Activated CD8-positive, alpha-beta T cell treated with anti-CD3 and anti-CD28 coated beads for 36 hours (primary cell): ENCODE measurements at regions not wholly inside any gene's neighbourhood (a gene's known extent, or its start where the extent isn't known, plus 50 kb on each side); places are given as distances from the start of the nearest gene placed in this dataset.

ENCODE experiments used
- ATAC-seq: fragments of 200-7000 bp; cut with Tn5 transposase; one replicate; pipeline ENCODE4 v1.10.0; 2021; ENCODE audit warnings: mild to moderate bottlenecking, moderate library complexity
- CTCF ChIA-PET: fragments of 350-600 bp; sonication (Branson Sonifier 250); formaldehyde crosslinking; loops from one replicate; lab custom pipeline; 2021; ENCODE audit warnings: antibody characterized with exemption; lab: Charles Lee
- POLR2A ChIA-PET: fragments of 350-600 bp; sonication (Branson Sonifier 250); formaldehyde crosslinking; loops from one replicate; lab custom pipeline; 2021; ENCODE audit warnings: antibody characterized with exemption; lab: Charles Lee
- DNase-seq: peaks from one replicate; pipeline ENCODE4 v3.0.0-alpha.2; 2020
- H3K27ac Mint-ChIP-seq: one replicate; pipeline ENCODE4 v1.8.0; 2021; ENCODE audit warnings: mild to moderate bottlenecking, mixed read lengths
- H3K27me3 Mint-ChIP-seq: one replicate; pipeline ENCODE4 v1.8.0; 2021; ENCODE audit warnings: mixed read lengths
- H3K36me3 Mint-ChIP-seq: one replicate; pipeline ENCODE4 v1.8.0; 2021; ENCODE audit warnings: low read depth, mixed read lengths
- H3K4me1 Mint-ChIP-seq: one replicate; pipeline ENCODE4 v1.8.0; 2021; ENCODE audit warnings: low read depth, mixed read lengths
- H3K4me3 Mint-ChIP-seq: one replicate; pipeline ENCODE4 v1.8.0; 2021; ENCODE audit warnings: mild to moderate bottlenecking, moderate library complexity, mixed read lengths
- H3K9me3 Mint-ChIP-seq: one replicate; pipeline ENCODE4 v1.8.0; 2021; ENCODE audit warnings: mixed read lengths
- CTCF ChIP-seq: fragments of 200-600 bp; IDR thresholded peaks from one replicate; pipeline ENCODE4 v1.8.0; 2022; ENCODE audit warnings: antibody characterized with exemption, mild to moderate bottlenecking
- intact Hi-C: fragments of 100-400 bp; cut with micrococcal nuclease; formaldehyde crosslinking; loops from one replicate; pipeline ENCODE4 v1.10.0; 2022

GRCh38 chr1:243970077-243970476 is 81.0 kb upstream of the ZBTB18 start:
- H3K27ac Mint-ChIP-seq: no peak overlapping the region
- CTCF ChIA-PET: no interaction called here
- peaks cover 4% of the 10 kb centered on the region for H3K27me3 Mint-ChIP-seq
- ATAC-seq (no peak), DNase-seq (no peak)
- H3K9me3 Mint-ChIP-seq: no peaks in the 10 kb centered on the region
- no peak for TF ChIP-seq CTCF
- H3K4me1 Mint-ChIP-seq: no peaks in the 10 kb centered on the region
- no peak overlapping the region for H3K4me3 Mint-ChIP-seq
- intact Hi-C loops: no loop called here
- POLR2A ChIA-PET: no interaction called here
- H3K36me3 Mint-ChIP-seq: no peaks in the 10 kb centered on the region

DNA sequence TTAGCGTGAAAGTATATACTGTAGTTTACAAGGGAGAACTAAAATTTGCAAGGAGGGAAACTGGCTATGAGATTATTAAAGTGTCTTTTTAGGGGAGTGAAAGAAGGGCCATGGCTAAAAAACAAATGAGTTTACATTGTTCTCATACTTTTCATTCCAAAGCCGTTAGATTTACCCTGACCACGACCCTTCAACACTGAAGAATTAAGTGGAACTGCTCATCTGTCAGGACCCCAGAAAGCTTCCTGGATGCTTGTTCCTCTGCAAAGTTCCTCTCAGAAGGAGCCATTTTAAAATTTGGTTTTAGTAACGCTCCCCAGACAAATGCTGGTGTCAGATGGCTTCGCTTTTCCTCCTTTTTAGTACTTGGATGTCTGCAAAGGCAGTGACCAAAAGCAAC is 82.7 kb upstream of the ZBTB18 start:
- no peak for DNase-seq
- Mint-ChIP-seq H3K27ac (no peak overlapping the region), H3K4me1 (no peaks in the 10 kb centered on the region), H3K4me3 (no peak overlapping the region), H3K27me3 (peaks cover 1% of the 10 kb centered on the region), H3K36me3 (no peaks in the 10 kb centered on the region), H3K9me3 (no peaks in the 10 kb centered on the region)
- TF ChIP-seq CTCF: no peak
- POLR2A ChIA-PET: interaction anchor here (0.6 kb wide), 1 partner anchor 69 kb away, joined by 3 read pairs; no protein-coding TSS in a partner anchor
- intact Hi-C loops: no loop called here
- CTCF ChIA-PET: no interaction called here
- ATAC-seq: no peak

DNA sequence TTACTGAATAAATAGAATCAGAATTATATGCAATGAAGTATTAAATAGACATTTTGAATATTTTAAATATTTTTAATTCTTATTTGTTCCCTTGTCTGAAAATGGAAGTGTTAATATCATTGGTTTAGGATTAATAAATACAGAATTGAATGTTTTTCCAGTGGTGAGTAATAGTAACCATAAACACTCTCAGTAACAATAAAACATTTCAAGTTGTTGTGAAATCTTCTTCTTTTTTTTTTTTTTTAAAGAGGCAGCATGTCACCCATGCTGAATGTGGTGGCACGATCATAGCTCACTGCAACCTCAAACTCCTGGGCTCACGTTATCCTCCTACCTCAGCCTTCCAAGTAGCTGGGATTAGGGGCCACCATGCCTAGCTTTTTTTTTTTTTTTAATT is 86.2 kb upstream of the ZBTB18 start:
- intact Hi-C loops: no loop called here
- POLR2A ChIA-PET: no interaction called here
- ATAC-seq: no peak

DNA sequence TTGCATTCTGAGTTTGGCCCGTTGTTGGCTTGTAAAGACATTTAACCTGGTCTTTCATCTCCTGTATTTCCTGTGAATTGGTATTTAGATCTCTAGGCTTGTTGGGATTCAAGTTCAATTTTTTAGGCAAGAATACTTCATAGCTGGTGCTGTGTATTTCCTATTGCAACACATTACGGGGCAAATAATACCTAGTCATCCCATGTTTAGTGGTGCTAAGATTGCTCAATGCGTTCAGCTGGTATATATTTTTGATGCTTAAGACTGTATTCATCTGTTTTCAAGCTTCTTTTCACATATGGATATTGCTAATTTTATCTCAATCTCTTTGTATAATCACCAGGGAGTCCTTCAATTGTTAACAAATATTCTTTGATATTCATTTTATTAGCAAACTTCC is 87.5 kb upstream of the ZBTB18 start:
- DNase-seq (no peak), ATAC-seq (no peak)
- Mint-ChIP-seq H3K27me3 (no peaks in the 10 kb centered on the region), H3K36me3 (no peaks in the 10 kb centered on the region), H3K9me3 (no peaks in the 10 kb centered on the region), H3K27ac (no peak overlapping the region), H3K4me3 (no peak overlapping the region), H3K4me1 (no peaks in the 10 kb centered on the region)
- TF ChIP-seq CTCF: no peak
- intact Hi-C loops: no loop called here
- CTCF ChIA-PET: no interaction called here
- POLR2A ChIA-PET: no interaction called here

More for the DNA sequence above, 86.2 kb upstream of the ZBTB18 start:
- Mint-ChIP-seq H3K27me3 (no peaks in the 10 kb centered on the region), H3K9me3 (no peaks in the 10 kb centered on the region), H3K4me1 (no peaks in the 10 kb centered on the region), H3K27ac (no peak overlapping the region), H3K36me3 (no peaks in the 10 kb centered on the region), H3K4me3 (no peak overlapping the region)
- DNase-seq: no peak
- CTCF ChIA-PET: no interaction called here
- no peak for TF ChIP-seq CTCF

GRCh38 chr1:243962541-243962940 is 88.5 kb upstream of the ZBTB18 start:
- Mint-ChIP-seq H3K4me3 (no peak overlapping the region), H3K4me1 (no peaks in the 10 kb centered on the region), H3K27me3 (peaks cover 3% of the 10 kb centered on the region)

More at GRCh38 chr1:243962541-243962940, 88.5 kb upstream of the ZBTB18 start:
- intact Hi-C loops: no loop called here
- H3K27ac Mint-ChIP-seq: no peak overlapping the region
- ATAC-seq (no peak), DNase-seq (no peak)
- no peak for TF ChIP-seq CTCF
- CTCF ChIA-PET: no interaction called here
- no peaks in the 10 kb centered on the region for H3K36me3 Mint-ChIP-seq
- H3K9me3 Mint-ChIP-seq: no peaks in the 10 kb centered on the region
- POLR2A ChIA-PET: no interaction called here
